HG03460 (cell line): ENCODE measurements at regions not wholly inside any gene's neighbourhood (a gene's known extent, or its start where the extent isn't known, plus 50 kb on each side); places are given as distances from the start of the nearest gene placed in this dataset.

Source experiments
- ATAC-seq: cut with Tn5 transposase; IDR thresholded peaks from one replicate; pipeline ENCODE4 v1.9.1; 2021; ENCODE audit not compliant: unreplicated experiment

DNA sequence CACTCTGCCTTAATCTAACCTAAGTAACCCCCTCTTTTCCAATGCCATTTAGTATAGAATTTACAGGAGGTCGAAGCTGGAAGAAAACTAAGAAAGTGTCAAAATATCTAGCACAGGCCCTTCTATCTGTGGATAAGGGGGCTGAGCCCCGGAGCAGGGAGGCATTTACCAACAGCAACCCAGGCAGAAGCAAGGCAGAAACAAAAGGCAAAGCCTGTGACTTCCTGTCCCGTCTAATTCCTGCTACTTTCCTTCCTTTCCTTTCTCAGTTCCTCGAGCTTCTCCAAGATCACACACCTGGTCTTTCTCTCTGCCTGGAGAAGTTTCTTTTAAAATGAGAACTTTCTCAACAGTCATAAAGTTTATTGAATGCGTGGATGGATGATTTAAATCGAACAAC, 146.0 kb downstream of the FOXA2 start:
- ATAC-seq = no peak

DNA sequence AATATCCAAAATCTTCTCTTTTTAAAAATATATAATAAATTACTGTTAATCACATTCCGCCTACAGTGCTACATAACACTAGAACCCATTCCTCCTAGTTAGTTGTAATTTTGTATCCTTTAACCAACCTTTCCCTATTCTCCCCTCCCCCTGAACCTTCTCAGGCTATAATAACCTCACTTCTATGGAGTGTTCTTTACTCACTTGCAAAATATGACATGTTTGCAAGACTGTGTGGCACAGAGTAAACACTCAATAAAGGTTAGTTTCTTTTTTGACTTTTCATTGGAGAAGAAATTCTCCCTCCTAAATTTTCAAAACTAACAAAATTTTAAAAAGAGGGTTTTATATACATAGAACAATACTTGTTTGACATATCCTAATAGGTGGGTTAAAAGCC, 147.0 kb downstream of the FOXA2 start:
- no peak for ATAC-seq

DNA sequence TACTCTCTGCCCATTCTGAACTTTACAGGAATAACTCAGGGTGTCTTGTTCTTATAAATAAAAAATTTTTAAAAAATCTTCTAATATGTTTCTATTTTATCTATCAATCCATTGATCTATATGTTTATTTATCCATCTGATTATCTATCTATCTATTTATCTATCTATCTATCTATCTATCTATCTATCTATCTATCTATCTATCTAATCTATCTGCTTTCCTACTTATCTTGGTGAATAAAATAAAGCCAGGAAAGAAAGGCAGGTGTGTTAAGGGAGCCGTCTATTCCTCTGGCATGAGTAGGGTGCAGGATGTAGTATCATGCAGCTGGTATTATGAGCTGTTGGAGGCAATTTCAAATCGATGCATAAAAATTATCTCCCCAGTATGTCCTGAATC, 153.0 kb downstream of the FOXA2 start:
- ATAC-seq = no peak

DNA sequence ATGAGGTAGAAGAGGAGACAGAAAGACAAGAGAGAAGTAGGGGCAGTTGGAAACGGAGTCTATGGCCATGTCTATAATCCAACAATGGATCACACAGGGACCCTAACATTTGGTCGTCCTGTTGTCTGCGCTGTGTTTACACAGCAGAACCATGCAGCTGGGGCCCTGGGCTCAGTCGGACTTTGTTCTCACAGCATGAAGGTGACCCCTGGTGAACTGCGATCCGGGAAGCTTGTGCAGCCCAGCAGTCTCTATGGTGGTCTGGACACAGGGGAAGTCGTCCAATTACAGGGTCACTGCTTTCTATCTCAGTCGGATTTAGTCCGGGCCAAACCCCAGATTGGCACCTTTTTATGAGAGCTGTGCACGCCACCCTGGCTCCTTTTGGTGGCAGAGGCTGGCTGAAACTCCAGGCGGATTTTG, 153.6 kb downstream of the FOXA2 start:
- ATAC-seq = no peak

DNA sequence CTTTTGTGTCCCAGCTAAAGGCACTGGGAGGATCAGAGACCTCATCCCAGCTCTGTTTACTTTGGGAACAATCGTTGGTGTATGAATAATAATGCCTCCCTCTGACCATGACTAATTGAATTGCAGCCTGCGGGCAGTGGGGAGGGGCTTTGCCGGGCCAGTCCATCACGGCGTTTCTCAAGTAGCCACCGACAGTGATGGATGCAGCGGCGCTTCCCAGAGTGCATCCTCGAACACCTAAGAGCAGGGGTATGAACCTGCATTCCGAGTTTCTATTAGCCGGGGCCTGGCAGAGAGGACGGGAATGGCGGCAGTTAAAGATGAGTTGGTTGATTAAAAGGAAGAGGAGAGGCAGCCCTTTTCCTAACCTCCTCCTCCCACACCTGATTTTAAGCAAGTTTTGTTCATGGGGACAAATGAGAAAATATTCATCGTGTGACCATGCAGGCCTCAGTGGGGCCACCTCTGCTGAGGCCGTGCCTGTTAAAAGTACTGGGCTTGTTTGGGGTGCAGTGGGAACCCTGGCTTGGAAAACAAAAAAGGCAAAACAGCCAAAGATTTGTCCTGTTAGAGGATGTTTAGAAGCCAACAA, 154.1 kb downstream of the FOXA2 start:
- ATAC-seq = no peak

DNA sequence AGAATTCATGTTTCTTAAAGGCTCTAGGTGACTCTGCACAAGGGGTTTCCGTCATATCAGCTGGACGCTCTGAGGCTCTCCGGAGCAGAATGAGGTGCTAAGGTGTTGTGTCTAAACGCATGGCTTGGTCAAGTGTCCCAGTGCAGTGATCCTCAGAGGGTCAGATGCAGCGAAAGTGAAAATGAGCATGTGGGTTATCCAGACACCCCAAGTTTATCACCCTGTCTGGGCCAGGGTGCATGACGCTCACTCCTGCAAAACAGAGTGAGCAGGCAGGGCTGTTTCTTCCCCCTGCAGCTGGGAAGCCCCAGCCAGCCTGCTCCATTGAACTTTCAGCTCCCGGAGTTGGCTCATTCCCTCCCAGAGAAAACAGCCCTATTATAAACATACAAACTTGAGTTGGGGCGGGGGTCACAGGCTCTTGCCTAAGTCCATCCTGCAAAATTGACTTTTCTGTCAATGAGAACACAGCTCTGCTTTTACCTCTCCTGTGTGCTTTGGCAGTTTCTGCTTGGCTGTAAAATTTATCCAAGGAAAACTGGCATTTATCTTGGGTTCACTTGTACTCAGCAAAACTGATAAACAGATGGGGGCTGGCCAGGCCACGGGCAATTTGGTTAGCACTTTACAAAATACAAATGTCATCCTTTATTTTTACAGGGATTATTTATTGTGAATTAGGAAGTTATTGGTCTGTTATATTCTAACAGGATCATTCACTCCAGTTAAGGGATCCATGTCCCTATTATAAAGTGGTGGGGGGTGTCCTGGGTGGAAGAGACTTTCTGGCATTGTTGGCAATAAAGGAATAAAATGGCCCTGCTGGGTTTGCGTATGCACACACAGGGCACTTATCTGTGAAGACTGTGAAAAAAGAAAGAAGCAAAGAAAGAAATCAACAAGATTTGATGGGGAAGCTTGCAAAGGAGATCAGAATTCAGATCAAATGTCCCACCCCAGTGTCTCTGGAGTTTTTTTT, 154.9 kb downstream of the FOXA2 start:
- no peak for ATAC-seq

DNA sequence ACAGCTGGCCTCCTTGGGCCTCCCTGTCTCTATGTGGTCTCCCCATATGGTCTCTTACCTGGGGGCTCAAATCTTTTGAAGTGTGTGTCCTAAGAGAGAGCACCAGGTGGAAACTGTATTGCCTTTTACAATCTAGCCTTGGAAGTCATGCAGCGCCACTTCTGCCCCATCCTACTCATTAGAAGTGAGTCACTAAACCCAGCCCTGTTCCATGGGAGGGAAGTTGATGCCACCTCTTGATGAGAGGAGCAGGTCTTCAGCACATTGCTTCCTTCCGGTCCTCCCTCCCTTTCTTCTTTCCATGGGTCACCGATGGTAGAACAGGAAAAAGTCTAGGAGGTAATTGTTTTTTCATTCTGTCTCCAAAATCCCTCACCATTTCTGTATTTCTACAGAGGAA, 156.3 kb downstream of the FOXA2 start:
- ATAC-seq = no peak

DNA sequence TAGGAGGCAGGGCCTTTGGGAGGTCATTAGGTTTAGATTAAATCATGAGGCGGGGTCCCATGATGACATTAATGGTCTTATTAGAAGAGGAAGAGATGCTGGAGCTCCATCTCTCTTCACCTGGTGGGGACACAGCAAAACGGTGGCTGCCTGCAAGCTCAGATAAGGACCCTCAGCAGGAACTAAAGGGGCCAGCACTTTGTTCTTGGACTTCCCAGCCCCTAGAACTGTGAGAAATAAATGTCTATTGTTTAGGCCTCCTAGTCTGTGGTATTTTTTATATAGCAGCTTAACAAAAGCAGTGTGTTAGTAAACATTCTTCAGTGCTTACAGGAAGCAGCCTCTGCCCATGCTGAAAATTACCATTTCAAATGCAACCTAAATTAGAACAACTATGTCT, 157.6 kb downstream of the FOXA2 start:
- no peak for ATAC-seq

DNA sequence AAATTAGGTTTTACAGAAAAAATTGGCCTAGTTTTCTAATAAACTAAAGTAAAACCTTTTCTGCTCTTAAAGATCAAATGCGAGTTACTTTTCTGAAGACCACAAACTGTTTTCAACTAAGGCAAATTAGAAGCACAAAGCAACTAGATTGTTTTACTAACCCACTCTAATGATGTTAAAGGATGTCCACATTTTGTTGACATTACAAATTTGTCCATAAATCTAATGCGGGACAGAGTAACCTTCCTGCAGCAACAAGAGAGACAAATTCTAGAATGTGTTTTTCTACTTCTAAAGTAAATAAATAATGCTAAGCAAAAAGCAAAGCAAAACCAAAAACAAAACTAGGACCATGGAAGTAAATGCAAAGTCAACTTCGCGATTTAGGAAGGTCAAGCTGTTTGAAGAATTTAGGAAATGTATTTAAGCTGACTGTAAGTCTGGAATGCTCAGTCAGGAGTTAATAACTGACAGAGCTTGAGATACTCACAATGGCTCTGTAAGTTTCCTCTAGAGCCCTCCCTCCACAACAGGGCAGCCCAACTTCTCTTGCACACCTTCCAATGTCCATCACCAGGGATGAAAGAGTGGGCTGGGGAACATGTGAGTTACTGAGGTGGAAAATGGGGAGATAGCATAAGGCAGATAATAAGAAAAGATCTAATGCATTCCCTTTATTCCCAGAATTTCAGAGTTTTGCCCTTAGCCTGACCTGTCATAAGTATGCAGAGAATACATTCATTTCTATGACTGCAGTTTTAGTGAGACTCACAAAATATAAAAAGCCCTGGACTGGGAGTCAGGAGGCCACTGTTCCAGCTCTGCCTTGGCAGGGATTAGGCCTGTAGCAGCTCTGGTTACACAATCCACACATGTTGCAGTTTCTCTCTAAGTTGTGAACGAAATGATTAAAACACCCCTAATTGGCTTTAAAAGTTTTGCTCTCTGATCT, 158.8 kb downstream of the FOXA2 start:
- ATAC-seq = no peak

DNA sequence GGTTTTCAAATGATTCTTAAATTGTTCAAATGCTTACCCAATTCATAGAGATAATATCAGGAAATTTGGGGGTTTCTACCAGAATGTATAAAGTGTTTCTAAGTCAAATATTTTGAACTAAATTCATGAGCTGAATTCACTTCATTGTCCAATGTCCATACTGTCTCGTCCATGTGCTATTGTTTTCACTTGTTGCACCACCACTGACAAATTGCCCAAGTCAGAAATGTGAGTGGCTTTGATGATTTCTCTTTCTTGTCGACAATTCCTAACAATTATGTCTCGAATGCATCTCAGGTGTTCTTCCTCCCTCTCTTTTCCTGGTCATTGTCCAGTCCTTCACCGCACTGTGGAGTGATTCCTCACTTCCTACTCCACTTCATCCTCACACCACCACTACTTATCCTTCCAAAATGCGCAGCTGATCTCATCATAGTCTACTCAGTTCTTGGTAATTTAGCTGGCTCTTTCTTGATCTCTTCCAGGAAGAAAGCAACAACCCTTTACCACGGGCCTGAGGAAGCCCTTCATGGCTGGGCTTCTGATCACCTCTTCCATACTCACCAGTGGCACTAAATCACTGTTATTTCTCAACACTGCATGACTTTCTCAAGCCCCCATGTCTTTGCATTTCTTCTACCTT, 161.1 kb downstream of the FOXA2 start:
- no peak for ATAC-seq

DNA sequence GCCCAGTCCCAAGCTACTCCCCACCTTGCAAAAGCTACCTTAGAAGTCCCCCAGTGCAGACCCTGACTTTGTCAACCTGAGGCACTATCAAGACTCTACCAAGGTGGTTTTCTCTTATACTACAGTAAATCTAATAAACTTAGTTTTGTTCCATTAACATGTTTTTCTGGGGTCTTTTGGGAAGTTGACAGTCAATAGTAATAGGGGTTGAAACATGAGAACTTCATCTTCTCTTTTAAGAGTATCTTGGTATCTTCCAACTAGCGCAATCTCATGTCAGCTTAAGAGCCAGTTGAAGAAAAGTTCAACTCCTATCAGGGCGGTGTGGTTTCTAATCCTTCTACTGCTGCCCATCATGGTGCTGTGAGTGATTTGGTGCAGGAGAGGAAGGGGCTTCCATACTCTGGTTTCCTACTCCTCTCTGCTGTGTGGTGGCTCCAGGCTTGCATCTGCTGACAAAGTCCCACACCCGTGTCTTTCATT, 164.2 kb downstream of the FOXA2 start:
- no peak for ATAC-seq

DNA sequence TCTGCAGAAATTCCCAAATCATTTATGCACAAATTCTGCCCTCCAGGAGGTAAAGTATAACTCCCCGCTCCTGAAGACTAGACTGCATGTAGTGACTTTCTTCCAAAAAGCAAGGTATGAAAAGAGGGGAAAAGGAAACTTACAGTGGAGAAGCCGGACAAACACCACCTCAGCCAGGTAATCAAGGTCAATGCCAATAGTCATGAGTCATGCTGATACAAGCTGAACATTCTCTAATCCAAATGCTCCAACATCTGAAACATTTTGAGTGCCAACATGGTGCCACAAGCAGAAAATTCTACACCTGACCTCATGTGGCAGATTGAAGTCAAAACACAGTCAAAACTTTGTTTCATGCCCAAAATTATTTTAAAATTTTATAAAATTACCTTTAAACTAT, 165.6 kb downstream of the FOXA2 start:
- ATAC-seq = no peak

DNA sequence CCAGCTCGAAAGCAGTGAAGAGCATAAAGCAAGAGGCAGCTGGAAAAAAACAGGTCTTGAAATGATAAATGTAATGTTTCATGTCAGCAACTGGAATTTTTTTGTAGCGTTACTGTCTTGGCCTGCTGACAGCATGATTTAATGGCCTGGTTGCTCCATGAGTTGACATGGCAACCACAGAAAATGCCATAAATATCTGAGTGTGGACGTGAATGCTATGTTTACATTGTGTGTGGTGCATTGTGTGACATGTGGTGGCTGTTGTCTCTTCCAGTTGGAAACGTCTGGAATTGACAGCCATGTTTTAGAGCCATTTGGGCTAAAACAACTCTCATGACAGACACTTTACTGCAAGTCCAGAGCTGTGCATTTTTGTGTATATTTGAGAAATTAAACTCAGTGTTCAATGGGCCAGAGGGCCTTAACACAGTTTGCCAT, 170.0 kb downstream of the FOXA2 start:
- ATAC-seq = no peak

DNA sequence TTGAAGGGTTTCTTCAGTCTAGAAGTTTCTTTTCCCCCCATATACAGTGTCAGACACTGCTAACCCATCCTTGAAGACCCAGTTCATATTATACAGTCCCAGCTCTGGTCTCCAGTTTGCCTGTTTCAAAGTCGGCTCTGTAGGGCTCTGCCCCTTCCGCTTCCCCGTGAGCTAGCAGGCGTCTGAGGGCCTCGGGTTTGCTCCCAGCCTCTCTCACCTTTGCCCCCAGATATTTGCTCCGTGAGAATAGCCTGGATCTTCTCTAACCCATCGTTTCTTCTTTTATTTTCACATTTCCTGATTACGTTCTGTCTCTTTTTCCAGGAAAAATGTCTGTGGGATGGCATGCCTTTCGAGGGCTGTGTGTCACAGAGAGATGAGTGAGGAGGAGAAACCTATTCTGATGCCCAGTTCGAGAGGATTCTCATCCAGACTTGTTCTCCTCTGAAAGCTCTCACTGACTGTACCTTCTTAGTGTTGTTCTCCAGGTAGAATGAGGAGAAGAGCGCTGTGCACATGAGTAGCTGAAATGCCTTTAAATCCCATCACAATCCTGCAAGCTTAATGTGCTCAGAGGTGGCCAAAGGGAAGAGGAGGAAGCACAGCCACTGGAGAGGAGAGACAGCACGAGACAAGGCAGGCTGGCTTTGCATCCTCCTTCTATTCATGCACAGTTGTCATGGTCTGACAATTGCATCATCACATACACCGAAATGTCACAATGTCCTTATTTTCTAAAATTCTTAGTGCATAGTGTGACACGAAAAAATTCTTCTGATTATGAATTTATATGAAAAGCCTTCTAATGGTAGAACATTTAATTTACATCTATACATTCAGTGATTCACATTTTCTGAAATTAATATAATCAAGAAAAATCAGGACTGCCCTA, 171.1 kb downstream of the FOXA2 start:
- no peak for ATAC-seq

DNA sequence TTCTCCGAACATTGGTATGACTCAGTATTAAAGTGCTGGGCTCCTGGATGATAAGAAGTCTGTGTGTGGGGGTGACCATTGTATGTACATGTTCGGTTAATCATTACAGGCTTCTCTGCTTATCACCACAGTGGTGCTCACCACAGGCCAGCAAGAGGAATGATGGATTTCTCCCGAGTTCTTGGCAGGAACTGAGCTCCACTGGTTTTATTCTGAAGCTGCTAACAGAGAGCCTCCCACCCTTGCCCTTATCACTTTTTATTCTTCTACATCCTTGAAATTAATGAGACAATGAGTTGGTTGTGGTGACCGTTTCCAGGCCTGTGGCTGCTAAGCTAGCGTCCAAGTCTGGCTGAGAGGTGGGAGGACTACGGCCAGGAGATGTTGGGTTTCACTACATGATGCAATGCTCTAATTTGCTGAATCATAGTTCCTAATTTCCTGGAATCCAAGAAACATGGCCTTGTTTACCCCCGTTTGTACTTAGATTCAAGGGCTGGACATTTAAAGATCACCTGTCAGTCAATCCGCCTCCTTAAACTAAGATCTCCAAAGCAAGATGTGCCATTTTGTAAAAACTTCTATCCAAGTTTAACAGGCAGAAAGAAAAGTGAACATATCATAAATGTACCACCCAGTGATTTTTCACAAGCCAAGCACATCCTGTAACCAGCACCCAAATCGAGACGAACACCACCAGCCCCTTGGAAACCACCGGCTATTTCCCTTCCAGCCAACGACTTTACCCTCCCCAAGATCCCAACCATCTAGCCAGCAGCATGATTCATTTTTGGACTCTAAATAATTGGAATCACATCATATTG, 172.5 kb downstream of the FOXA2 start:
- no peak for ATAC-seq

DNA sequence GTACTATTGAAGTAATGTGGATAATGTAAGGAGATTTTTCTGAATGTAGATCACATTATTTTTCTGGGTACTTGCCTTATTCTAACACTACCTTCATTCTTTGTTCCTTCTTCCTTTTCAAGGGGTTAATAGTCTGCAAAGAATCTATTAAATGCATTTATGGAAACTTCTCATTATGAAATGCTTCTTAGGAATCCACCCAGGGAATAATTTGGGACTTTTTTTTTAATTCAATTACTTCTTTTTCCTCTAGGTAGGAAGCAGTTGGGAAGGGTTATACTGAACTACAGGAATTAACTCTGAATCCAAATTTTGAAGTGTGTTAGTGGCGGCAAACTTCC, 173.1 kb downstream of the FOXA2 start:
- ATAC-seq = no peak

DNA sequence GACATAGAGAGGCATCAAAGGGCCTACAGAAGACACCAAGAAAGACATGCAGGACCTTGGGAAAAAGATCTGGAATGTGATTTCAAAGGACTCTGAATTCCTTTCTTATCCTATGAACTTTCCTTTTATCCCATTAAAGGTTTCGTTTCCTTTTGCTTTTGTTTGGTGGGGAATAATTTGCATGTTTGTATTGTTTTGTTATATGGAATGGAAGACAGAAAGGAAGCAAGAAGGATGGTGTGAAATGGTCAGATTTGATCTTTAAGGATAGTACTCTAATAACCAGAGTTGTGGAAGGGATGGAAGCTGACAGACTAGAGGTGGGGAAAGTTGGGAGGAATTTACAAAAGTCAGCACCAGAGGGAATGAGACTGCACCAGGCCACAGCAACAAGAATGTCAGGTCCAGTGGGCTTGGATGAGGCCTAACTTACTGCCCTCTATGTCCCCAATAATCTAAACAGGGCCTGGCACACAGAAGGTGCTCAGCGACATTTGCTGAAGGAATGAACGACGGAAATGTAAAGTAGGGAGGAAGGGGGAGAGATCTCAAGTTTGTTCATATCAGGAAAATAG, 173.7 kb downstream of the FOXA2 start:
- ATAC-seq = no peak

DNA sequence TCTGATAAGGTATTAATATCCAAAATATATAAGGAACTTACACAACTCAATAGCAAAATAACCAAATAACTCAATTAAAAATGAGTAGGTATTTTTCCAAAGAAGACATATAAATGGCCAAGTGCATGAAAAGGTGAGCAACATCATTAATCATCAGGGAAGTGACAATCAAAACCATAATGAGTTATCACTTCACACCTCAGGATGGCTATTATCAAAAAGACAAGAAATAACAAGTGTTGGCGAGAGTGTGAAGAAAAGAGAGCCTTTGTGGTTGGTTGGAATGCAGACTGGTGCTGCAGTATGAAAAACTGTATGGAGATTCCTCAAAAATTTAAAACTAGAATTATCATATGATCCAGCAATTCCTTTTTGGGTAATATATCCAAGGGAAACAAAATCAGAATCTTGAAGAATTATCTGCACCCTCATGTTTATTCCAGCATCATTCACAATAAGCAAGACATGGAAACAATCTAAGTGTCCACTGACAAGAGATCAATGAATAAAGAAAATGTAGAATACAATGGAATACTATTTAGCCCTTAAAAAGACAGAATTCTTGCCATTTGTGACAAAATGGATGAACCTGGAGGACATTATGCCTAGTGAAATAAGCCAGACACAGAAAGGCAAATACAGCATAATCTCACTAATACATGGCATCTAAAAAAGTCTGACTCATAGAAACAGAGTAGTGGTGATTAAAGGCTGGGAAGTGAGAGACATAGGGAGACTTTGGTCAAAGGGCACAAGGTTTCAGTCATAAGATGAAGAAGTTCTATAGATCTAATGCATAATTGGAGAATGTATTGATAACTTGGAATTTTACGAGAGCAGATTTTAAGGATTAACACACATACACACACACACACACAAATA, 175.6 kb downstream of the FOXA2 start:
- no peak for ATAC-seq
